Ascending aorta (tissue), 2 donors: ENCODE measurements at regions not wholly inside any gene's neighbourhood (a gene's known extent, or its start where the extent isn't known, plus 50 kb on each side); places are given as distances from the start of the nearest gene placed in this dataset.

Source experiments
- DNase-seq, 2 donors: peaks; one replicate each; pipeline ENCODE4 v3.0.0-alpha.2; 2019; ENCODE audit warnings: low spot score in 2 of 2
- H3K27ac ChIP-seq, 2 donors: fragments of 200-600 bp; sonication (generic); one replicate each; pipeline ENCODE4 v1.5.1; 2016 to 2017; ENCODE audit warnings: mild to moderate bottlenecking in 1 of 2
- H3K27me3 ChIP-seq: fragments of 200-600 bp; sonication (generic); one replicate; pipeline ENCODE4 v1.5.1; 2017
- H3K36me3 ChIP-seq, 2 donors: fragments of 200-600 bp; sonication (generic); one replicate each; pipeline ENCODE4 v1.5.1; 2016
- H3K4me1 ChIP-seq, 2 donors: fragments of 200-600 bp; sonication (generic); one replicate each; pipeline ENCODE4 v1.5.1; 2016 to 2017; ENCODE audit warnings: mild to moderate bottlenecking in 1 of 2
- H3K4me3 ChIP-seq, 2 donors: fragments of 200-600 bp; sonication (generic); one replicate each; pipeline ENCODE4 v1.5.1; 2016 to 2017; ENCODE audit warnings: mild to moderate bottlenecking in 1 of 2
- H3K9me3 ChIP-seq, 2 donors: fragments of 200-600 bp; sonication (generic); one replicate each; pipeline ENCODE4 v1.5.1; 2016
- intact Hi-C: fragments of 100-400 bp; cut with DNase I; formaldehyde crosslinking; loops from one replicate; pipeline ENCODE4 v1.15.1; 2023
- TF ChIP-seq, protein P1 (sequence below), 3 experiments: fragments of 200-600 bp in 2 of 3; fragments of 450-650 bp in 1 of 3; sonication (generic) in 2 of 3; IDR thresholded peaks; one replicate each; pipeline ENCODE4 v1.5.1; 2016 to 2019; ENCODE audit warnings: antibody characterized with exemption in 3 of 3, mild to moderate bottlenecking in 1 of 3, moderate library complexity in 1 of 3

DNA sequence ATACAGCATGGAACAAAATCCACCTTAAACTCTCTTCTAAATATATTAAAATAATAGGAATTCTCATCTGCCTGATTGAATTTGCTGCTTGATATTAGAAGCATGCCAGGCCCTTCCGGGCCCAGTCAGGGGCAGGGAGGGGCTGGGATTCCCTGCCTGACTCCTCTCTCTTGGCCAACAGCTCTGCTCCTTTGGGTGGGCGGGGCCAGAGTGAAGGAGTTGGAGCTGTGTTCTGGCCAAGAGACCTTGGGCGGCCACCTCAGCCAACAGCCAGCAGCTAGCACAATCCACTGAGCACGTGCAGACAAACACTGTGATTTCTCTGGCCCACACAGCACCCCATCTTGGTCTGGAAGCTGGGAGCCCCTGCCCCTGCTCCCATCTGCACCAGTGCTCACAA lies 140.3 kb downstream of the PJA1 start:
- TF ChIP-seq, protein P1, sequence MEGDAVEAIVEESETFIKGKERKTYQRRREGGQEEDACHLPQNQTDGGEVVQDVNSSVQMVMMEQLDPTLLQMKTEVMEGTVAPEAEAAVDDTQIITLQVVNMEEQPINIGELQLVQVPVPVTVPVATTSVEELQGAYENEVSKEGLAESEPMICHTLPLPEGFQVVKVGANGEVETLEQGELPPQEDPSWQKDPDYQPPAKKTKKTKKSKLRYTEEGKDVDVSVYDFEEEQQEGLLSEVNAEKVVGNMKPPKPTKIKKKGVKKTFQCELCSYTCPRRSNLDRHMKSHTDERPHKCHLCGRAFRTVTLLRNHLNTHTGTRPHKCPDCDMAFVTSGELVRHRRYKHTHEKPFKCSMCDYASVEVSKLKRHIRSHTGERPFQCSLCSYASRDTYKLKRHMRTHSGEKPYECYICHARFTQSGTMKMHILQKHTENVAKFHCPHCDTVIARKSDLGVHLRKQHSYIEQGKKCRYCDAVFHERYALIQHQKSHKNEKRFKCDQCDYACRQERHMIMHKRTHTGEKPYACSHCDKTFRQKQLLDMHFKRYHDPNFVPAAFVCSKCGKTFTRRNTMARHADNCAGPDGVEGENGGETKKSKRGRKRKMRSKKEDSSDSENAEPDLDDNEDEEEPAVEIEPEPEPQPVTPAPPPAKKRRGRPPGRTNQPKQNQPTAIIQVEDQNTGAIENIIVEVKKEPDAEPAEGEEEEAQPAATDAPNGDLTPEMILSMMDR (IDR thresholded peaks at IDR 0.05) = no peak
- H3K27ac ChIP-seq = no peak overlapping the region

DNA sequence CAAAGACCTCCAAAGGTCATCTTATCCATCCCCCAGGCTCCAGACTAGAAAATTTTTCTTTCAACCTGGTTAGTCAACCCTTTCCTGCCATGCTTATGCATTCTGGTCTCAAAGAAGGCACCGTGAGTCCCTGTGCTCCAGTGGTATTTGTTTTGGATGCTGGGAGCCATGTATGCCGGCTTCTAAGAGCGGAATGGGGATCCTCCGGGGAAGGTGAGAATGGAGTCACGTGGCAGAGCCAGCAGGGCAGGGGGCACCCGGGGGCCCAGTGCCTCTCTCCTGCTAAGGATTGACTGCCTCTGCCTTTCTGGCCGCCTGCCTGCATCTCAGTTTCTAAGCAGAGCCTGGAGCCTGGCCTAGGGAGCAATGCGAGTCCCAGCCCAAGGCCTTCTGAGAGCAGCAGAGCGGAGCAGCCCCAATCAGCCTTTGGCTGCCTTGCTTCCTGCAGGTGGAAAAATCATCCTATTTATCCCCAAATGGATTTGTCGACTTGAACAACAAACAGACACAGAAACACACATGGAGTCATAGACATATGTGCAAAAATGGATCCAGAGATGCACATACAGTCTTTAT lies 141.0 kb downstream of the PJA1 start:
- Histone ChIP-seq H3K9me3 (no peaks in the 10 kb centered on the region), H3K27me3 (no peaks in the 10 kb centered on the region), H3K4me1 (peaks cover 0 to 3% of the 10 kb centered on the region in 2 donors), H3K36me3 (no peaks in the 10 kb centered on the region), H3K27ac (no peak overlapping the region), H3K4me3 (no peak overlapping the region)
- peak in 1 of 2 donors; percentile 60 for DNase-seq
- intact Hi-C loops = loop anchor here (10.0 kb wide), 1 partner anchor 129 kb away; no protein-coding TSS in a partner anchor
- TF ChIP-seq, protein P1 (IDR thresholded peaks at IDR 0.05) = no peak

More for the DNA sequence above, 140.3 kb downstream of the PJA1 start:
- intact Hi-C loops = loop anchor here (10.0 kb wide), 1 partner anchor 130 kb away; no protein-coding TSS in a partner anchor
- H3K9me3 ChIP-seq = no peaks in the 10 kb centered on the region
- no peaks in the 10 kb centered on the region for H3K36me3 ChIP-seq
- peak in 1 of 2 donors; percentile 81 for DNase-seq
- H3K27me3 ChIP-seq = no peaks in the 10 kb centered on the region
- H3K4me1 ChIP-seq = peaks cover 0 to 3% of the 10 kb centered on the region in 2 donors
- no peak overlapping the region for H3K4me3 ChIP-seq

DNA sequence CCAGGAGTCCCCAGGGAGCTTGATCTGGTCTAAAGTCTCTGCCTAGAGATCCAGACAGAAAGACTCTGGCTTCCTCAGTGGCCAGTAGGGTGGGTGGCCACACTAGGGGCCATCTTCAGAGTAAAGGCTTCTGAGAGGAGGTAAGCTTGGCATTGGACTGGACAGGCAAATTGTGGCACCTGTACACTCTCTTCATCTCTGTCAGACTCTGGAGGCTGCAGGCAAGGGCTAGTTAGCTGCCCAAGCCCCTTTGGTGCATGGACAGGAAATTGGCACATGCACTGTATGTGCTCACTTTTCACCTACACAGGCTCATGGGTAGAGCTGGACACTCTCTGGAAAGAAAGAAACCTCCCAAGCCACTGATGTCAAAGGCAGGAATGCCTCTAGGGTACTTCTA lies 142.8 kb downstream of the PJA1 start:
- Histone ChIP-seq H3K27me3 (no peaks in the 10 kb centered on the region), H3K4me1 (peaks cover 0 to 3% of the 10 kb centered on the region in 2 donors), H3K9me3 (no peaks in the 10 kb centered on the region), H3K36me3 (no peaks in the 10 kb centered on the region), H3K27ac (no peak overlapping the region), H3K4me3 (no peak overlapping the region)
- TF ChIP-seq, protein P1 (IDR thresholded peaks at IDR 0.05) = no peak
- intact Hi-C loops = loop anchor here (10.0 kb wide), 1 partner anchor 128 kb away; no protein-coding TSS in a partner anchor
- no peak for DNase-seq

DNA sequence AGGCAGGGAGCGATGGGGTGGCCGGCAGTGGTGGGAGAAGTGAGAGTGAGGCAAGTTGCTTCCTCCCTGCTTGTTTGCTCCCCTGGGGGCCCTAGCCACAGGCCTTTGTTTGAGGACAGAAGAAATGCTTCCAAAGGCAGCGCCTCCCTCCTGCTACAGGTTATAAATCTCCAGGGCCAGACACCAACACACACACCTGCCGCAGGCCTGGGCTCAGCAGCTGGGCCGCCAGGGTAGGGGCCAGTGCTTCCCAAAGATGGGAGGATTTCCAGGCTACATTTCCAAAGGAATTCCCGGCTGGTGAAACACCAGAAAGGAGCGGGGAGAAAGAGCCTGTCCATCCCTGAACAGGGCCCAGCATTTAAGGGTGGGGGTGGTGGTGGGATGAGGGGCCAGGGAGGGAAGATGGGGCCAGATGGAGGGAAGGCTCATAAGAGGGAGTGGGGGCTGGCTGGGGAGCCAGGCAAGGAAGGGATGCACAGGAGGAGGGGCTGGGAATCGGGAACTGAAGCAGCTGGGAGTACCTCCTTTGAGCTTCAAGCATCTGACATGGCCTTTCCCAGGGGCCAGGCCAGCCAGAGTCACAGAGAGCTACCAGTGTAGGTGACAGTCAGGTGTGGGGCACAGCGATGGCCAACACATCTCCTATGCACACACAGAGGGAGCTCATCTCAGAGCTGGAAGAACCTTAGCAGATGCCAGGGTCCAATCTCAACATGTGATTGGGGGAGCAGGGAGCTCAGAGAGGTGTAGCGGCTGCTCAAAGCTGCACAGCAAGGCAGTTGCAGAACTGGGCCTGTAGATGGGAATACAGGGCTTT lies 143.9 kb downstream of the PJA1 start:
- H3K36me3 ChIP-seq = no peaks in the 10 kb centered on the region
- no peaks in the 10 kb centered on the region for H3K9me3 ChIP-seq
- DNase-seq = peak in 1 of 2 donors; percentile 27
- TF ChIP-seq, protein P1 (IDR thresholded peaks at IDR 0.05) = no peak
- peaks cover 0 to 3% of the 10 kb centered on the region in 2 donors for H3K4me1 ChIP-seq
- no peak overlapping the region for H3K4me3 ChIP-seq
- H3K27ac ChIP-seq = no peak overlapping the region
- no peaks in the 10 kb centered on the region for H3K27me3 ChIP-seq
- intact Hi-C loops = loop anchor here (10.0 kb wide), 1 partner anchor 127 kb away; no protein-coding TSS in a partner anchor

DNA sequence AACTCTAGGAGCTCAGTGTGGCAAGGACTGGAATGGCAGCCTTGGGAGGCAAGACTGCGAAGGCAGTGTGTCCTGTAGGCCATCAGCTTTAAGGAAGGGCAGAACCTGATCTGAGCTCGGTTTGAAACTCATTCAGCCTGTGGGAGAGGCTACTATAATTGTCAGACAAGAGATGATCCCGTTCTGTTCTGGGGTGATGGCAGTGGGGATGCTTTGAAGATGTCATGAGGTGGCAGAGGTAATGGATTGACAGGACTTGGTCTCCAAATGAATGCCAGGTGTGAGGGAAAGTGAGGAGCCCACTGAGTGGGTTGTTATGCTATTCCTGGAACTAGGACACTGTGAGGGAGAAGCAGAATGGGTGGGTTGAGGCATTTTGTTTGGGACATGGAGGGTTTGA lies 144.9 kb downstream of the PJA1 start:
- no peak overlapping the region for H3K27ac ChIP-seq
- TF ChIP-seq, protein P1 (IDR thresholded peaks at IDR 0.05) = no peak
- no peaks in the 10 kb centered on the region for H3K27me3 ChIP-seq

More for the DNA sequence above, 144.9 kb downstream of the PJA1 start:
- peaks cover 0 to 3% of the 10 kb centered on the region in 2 donors for H3K4me1 ChIP-seq
- H3K9me3 ChIP-seq = no peaks in the 10 kb centered on the region
- no peak overlapping the region for H3K4me3 ChIP-seq
- intact Hi-C loops = loop anchor here (10.0 kb wide), 1 partner anchor 126 kb away; no protein-coding TSS in a partner anchor
- peak in 1 of 2 donors; percentile 31 for DNase-seq
- no peaks in the 10 kb centered on the region for H3K36me3 ChIP-seq
